HepG2 (cell line): ENCODE measurements at regions not wholly inside any gene's neighbourhood (a gene's known extent, or its start where the extent isn't known, plus 50 kb on each side); places are given as distances from the start of the nearest gene placed in this dataset.

Experiments
- ATAC-seq: fragments of 200-7000 bp; cut with Tn5 transposase; 3 replicates; pipeline ENCODE4 v1.9.1; 2020; ENCODE audit warnings: mild to moderate bottlenecking, moderate library complexity
- BruUV-seq: library from RNA; stranded (reverse); fragments of 400-500 nt; replicated peaks from 2 replicates; lab custom pipeline; 2021; lab: Mats Ljungman, UMichigan
- CTCF ChIA-PET: fragments of 300-600 bp; formaldehyde crosslinking; extraction: SDS; loops from one replicate; lab custom pipeline; 2021; ENCODE audit warnings: low total read pairs, inconsistent platforms, low intra/inter-chr PET ratio; lab: Yijun Ruan, JAX
- POLR2A ChIA-PET: fragments of 350-600 bp; sonication (Branson Sonifier 250); formaldehyde crosslinking; loops from one replicate; lab custom pipeline; 2020; ENCODE audit warnings: antibody characterized with exemption, inconsistent platforms; lab: Yijun Ruan, JAX
- DNase-seq: peaks from one replicate; pipeline ENCODE4 v3.0.0-alpha.2; 2015; ENCODE audit warnings: low spot score
- FAIRE-seq: peaks from 3 replicates; lab custom pipeline; 2011; peaks lifted over from hg19 to GRCh38; lab: Jason Lieb, UNC
- H2AFZ ChIP-seq: one replicate; pipeline ENCODE4 v1.6.1; 2011; ENCODE audit warnings: low read length, inconsistent platforms
- H3K27ac ChIP-seq: fragments of 300-600 bp; 3 replicates; pipeline ENCODE4 v1.8.0; 2011; ENCODE audit warnings: mixed run types, mild to moderate bottlenecking, mixed read lengths, low read length, inconsistent platforms; ENCODE audit not compliant: insufficient read depth; ENCODE audit errors: extremely low read length
- H3K27me3 ChIP-seq, 2 experiments: fragments of 200-600 bp in 1 of 2; 2 replicates in 1 of 2; 3 replicates in 1 of 2; pipeline versions ENCODE4 v1.6.0 to v1.8.0; 2011; ENCODE audit warnings: low read length in 2 of 2, mild to moderate bottlenecking in 2 of 2, moderate library complexity in 2 of 2, inconsistent platforms in 1 of 2; ENCODE audit not compliant: insufficient read depth in 2 of 2, control insufficient read depth in 1 of 2
- H3K36me3 ChIP-seq, 2 experiments: fragments of 200-600 bp in 1 of 2; replicated peaks in 1 of 2; 2 replicates in 1 of 2; 3 replicates in 1 of 2; pipeline versions ENCODE4 v1.5.1 to v1.8.0; 2011; ENCODE audit warnings: low read length in 2 of 2, inconsistent platforms in 1 of 2; ENCODE audit not compliant: insufficient read depth in 2 of 2, control insufficient read depth in 1 of 2
- H3K4me1 ChIP-seq: 2 replicates; pipeline ENCODE4 v1.5.1; 2012; ENCODE audit warnings: low read length, inconsistent platforms; ENCODE audit not compliant: insufficient read depth
- H3K4me2 ChIP-seq: 2 replicates; pipeline ENCODE4 v1.6.0; 2011; ENCODE audit warnings: low read depth, low read length, inconsistent platforms
- H3K4me3 ChIP-seq, 3 experiments: fragments of 200-600 bp in 1 of 3; sonication (generic), shearing (Covaris generic) in 1 of 3; replicated peaks in 1 of 3; 2 replicates each; pipeline ENCODE4 v1.5.1; 2011 to 2016; ENCODE audit warnings: low read length in 3 of 3, inconsistent platforms in 2 of 3, low read depth in 2 of 3, mild to moderate bottlenecking in 2 of 3, control low read depth in 1 of 3, mixed read lengths in 1 of 3; ENCODE audit not compliant: insufficient read depth in 1 of 3
- H3K79me2 ChIP-seq: one replicate; pipeline ENCODE4 v1.6.1; 2011; ENCODE audit warnings: low read length, inconsistent platforms; ENCODE audit not compliant: insufficient read depth
- H3K9ac ChIP-seq: 2 replicates; pipeline ENCODE4 v1.6.0; 2011; ENCODE audit warnings: mild to moderate bottlenecking, low read depth, low read length, inconsistent platforms; ENCODE audit not compliant: insufficient read depth
- H3K9me3 ChIP-seq: 2 replicates; pipeline ENCODE4 v1.5.1; 2012; ENCODE audit warnings: mild to moderate bottlenecking, low read length
- H4K20me1 ChIP-seq: 2 replicates; pipeline ENCODE4 v1.6.0; 2011; ENCODE audit warnings: inconsistent platforms, mild to moderate bottlenecking, low read length, moderate library complexity; ENCODE audit not compliant: insufficient read depth
- KLF6 ChIP-seq: IDR thresholded peaks from 2 replicates; pipeline ENCODE4 v1.8.0; 2016; ENCODE audit warnings: missing biosample characterization, missing genetic modification reagents
- MXD4 ChIP-seq: IDR thresholded peaks from 2 replicates; pipeline ENCODE4 v1.6.1; 2016; ENCODE audit warnings: mild to moderate bottlenecking, missing biosample characterization, missing genetic modification reagents
- NCOA2 ChIP-seq: sonication (generic); formaldehyde crosslinking; IDR thresholded peaks from 2 replicates; pipeline ENCODE4 v1.8.0; 2022; ENCODE audit warnings: inconsistent platforms
- SPEN ChIP-seq: sonication (generic); formaldehyde crosslinking; IDR thresholded peaks from 2 replicates; pipeline ENCODE4 v1.5.1; 2020; ENCODE audit warnings: low read depth, mild to moderate bottlenecking, missing genetic modification reagents
- XBP1 ChIP-seq: sonication (generic); formaldehyde crosslinking; IDR thresholded peaks from 2 replicates; pipeline ENCODE4 v1.5.0; 2020; ENCODE audit warnings: missing genetic modification reagents
- YEATS4 ChIP-seq: sonication (generic); formaldehyde crosslinking; IDR thresholded peaks from 2 replicates; pipeline ENCODE4 v1.4.0; 2020; ENCODE audit warnings: missing genetic modification reagents, borderline replicate concordance
- ZBTB25 ChIP-seq: IDR thresholded peaks from 2 replicates; pipeline ENCODE4 v1.6.1; 2018; ENCODE audit warnings: missing genetic modification reagents
- WGBS: methylation state at CpG from one replicate; pipeline ENCODE4 v1.1.6; 2017; ENCODE audit warnings: low lambda C conversion rate; 5-methylcytosine and 5-hydroxymethylcytosine counted together
- in situ Hi-C: cut with HindIII; loops from 2 replicates; pipeline ENCODE4 v1.10.0; 2017; ENCODE audit warnings: low pct_unique_long_range_greater_than_20kb; ENCODE audit not compliant: extremely low pct_ligation_motif_present
- intact Hi-C: fragments of 100-400 bp; cut with micrococcal nuclease; formaldehyde crosslinking; loops from one replicate; pipeline ENCODE4 v1.10.0; 2022; ENCODE audit not compliant: unreplicated experiment
- TF ChIP-seq, protein P1 (sequence below): sonication (generic); formaldehyde crosslinking; IDR thresholded peaks from 2 replicates; pipeline ENCODE4 v1.4.0; 2020; ENCODE audit warnings: missing genetic modification reagents, borderline replicate concordance
- TF ChIP-seq, protein P2 (sequence below): sonication (generic); formaldehyde crosslinking; IDR thresholded peaks from 2 replicates; pipeline ENCODE4 v1.4.0; 2020; ENCODE audit warnings: missing genetic modification reagents, mild to moderate bottlenecking, borderline replicate concordance

GRCh38 chr2:12059616-12060441 is 313.4 kb downstream of the LPIN1 start:
- Histone ChIP-seq H2AFZ (no peak overlapping the region), H3K36me3 (no peaks in the 10 kb centered on the region), H3K4me3 (no peak overlapping the region), H3K27ac (no peak overlapping the region), H4K20me1 (no peaks in the 10 kb centered on the region), H3K27me3 (peaks cover 0 to 7% of the 10 kb centered on the region in 2 experiments; a peak in 3 of 5 replicates), H3K9me3 (no peaks in the 10 kb centered on the region), H3K9ac (no peak overlapping the region), H3K4me2 (no peak overlapping the region), H3K4me1 (no peaks in the 10 kb centered on the region), H3K79me2 (no peaks in the 10 kb centered on the region)
- ATAC-seq (no peak), FAIRE-seq (no peak), DNase-seq (no peak)
- ChIA-PET CTCF (no interaction called here), POLR2A (no interaction called here)
- intact Hi-C loops (no loop called here), in situ Hi-C loops (no loop called here)
- WGBS, result 5% methylated on average over 2 of the region's 2 CpGs
- TF ChIP-seq KLF6 (CRISPR knock-in tag), result no peak
- no TSS peak for BruUV-seq

- Histone ChIP-seq H2AFZ (no peak overlapping the region), H3K27ac (no peak overlapping the region), H3K27me3 (peaks cover 0 to 4% of the 10 kb centered on the region in 2 experiments; a peak in 3 of 5 replicates), H3K9ac (no peak overlapping the region), H3K4me2 (no peak overlapping the region), H3K9me3 (no peaks in the 10 kb centered on the region), H3K79me2 (no peaks in the 10 kb centered on the region), H3K36me3 (no peaks in the 10 kb centered on the region), H3K4me1 (no peaks in the 10 kb centered on the region), H4K20me1 (no peaks in the 10 kb centered on the region), H3K4me3 (no peak overlapping the region)
- CTCF ChIA-PET, result no interaction called here
- FAIRE-seq (no peak), DNase-seq (no peak), ATAC-seq (no peak)
- POLR2A ChIA-PET, result no interaction called here
- in situ Hi-C loops, result no loop called here
- WGBS, result 1% methylated on average over 5 of the region's 5 CpGs
- intact Hi-C loops, result no loop called here
- BruUV-seq, result no TSS peak
- TF ChIP-seq, protein P1, sequence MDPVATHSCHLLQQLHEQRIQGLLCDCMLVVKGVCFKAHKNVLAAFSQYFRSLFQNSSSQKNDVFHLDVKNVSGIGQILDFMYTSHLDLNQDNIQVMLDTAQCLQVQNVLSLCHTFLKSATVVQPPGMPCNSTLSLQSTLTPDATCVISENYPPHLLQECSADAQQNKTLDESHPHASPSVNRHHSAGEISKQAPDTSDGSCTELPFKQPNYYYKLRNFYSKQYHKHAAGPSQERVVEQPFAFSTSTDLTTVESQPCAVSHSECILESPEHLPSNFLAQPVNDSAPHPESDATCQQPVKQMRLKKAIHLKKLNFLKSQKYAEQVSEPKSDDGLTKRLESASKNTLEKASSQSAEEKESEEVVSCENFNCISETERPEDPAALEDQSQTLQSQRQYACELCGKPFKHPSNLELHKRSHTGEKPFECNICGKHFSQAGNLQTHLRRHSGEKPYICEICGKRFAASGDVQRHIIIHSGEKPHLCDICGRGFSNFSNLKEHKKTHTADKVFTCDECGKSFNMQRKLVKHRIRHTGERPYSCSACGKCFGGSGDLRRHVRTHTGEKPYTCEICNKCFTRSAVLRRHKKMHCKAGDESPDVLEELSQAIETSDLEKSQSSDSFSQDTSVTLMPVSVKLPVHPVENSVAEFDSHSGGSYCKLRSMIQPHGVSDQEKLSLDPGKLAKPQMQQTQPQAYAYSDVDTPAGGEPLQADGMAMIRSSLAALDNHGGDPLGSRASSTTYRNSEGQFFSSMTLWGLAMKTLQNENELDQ (CRISPR knock-in tag), result no peak
- TF ChIP-seq YEATS4 (no peak), SPEN (CRISPR knock-in tag) (no peak), ZBTB25 (CRISPR knock-in tag) (no peak), NCOA2 (CRISPR knock-in tag) (no peak), XBP1 (CRISPR knock-in tag) (no peak), MXD4 (CRISPR knock-in tag) (no peak)
- TF ChIP-seq, protein P2, sequence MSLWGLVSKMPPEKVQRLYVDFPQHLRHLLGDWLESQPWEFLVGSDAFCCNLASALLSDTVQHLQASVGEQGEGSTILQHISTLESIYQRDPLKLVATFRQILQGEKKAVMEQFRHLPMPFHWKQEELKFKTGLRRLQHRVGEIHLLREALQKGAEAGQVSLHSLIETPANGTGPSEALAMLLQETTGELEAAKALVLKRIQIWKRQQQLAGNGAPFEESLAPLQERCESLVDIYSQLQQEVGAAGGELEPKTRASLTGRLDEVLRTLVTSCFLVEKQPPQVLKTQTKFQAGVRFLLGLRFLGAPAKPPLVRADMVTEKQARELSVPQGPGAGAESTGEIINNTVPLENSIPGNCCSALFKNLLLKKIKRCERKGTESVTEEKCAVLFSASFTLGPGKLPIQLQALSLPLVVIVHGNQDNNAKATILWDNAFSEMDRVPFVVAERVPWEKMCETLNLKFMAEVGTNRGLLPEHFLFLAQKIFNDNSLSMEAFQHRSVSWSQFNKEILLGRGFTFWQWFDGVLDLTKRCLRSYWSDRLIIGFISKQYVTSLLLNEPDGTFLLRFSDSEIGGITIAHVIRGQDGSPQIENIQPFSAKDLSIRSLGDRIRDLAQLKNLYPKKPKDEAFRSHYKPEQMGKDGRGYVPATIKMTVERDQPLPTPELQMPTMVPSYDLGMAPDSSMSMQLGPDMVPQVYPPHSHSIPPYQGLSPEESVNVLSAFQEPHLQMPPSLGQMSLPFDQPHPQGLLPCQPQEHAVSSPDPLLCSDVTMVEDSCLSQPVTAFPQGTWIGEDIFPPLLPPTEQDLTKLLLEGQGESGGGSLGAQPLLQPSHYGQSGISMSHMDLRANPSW, result no peak
These were observed 314.5 kb downstream of the LPIN1 start for GRCh38 chr2:12060886-12061285.
